ENCODE measurements at regions not wholly inside any gene's neighbourhood (a gene's known extent, or its start where the extent isn't known, plus 50 kb on each side); places are given as distances from the start of the nearest gene placed in this dataset.

GRCh38 chr14:98692832-98693231 is 579.2 kb downstream of the BCL11B start:
- H3K9ac ChIP-seq (ENCODE audit: low read length in 3 of 3), result no peak overlapping the region
- H3K36me3 ChIP-seq (ENCODE audit: control insufficient read depth in 2 of 3, insufficient read depth in 3 of 3, low read length in 3 of 3), result no peaks in the 10 kb centered on the region
- DNase-seq (no peak), FAIRE-seq (no peak)
- intact Hi-C loops (cut with DNase I), result no loop called here
- no peaks in the 10 kb centered on the region for H3K9me3 ChIP-seq (ENCODE audit: control insufficient read depth in 2 of 3, insufficient read depth in 1 of 3, low read length in 3 of 3)
- TF ChIP-seq CTCF (IDR thresholded peaks at IDR 0.05; ENCODE audit: borderline replicate concordance, extremely low read depth, insufficient read depth), result no peak
- H3K4me1 ChIP-seq (ENCODE audit: control insufficient read depth in 2 of 3, insufficient read depth in 2 of 3, low read depth in 1 of 3, low read length in 3 of 3), result no peaks in the 10 kb centered on the region
- H3K27me3 ChIP-seq (ENCODE audit: control insufficient read depth, insufficient read depth, low read length), result no peaks in the 10 kb centered on the region
- no peak overlapping the region for H3K4me3 ChIP-seq (ENCODE audit: low read length in 3 of 3)
- no peak overlapping the region for H3K27ac ChIP-seq (ENCODE audit: low read depth in 2 of 2, low read length in 2 of 2)

DNA sequence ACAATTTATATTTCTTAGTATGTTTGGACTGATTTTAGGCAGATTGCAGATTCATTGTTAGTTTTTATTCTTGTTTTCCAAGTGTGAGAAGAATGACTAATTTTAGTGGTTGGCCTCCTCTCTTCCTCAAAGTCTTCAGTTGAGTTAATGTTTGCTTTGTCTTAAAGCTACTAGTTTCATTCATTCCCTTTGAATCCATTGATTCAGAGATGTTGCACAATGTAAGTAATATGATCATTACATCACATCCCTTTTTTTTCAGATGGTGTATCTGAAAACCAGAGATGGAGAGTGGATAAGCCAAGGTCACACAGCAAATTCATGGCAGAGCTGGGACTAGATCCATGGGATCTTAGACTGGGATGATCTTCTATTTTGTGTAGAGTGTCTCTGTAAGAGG is 577.5 kb downstream of the BCL11B start:
- intact Hi-C loops (cut with DNase I), result no loop called here
- Histone ChIP-seq H3K4me3 (ENCODE audit: low read length in 3 of 3) (no peak overlapping the region), H3K36me3 (ENCODE audit: control insufficient read depth in 2 of 3, insufficient read depth in 3 of 3, low read length in 3 of 3) (no peaks in the 10 kb centered on the region), H3K9me3 (ENCODE audit: control insufficient read depth in 2 of 3, insufficient read depth in 1 of 3, low read length in 3 of 3) (no peaks in the 10 kb centered on the region), H3K9ac (ENCODE audit: low read length in 3 of 3) (no peak overlapping the region), H3K4me1 (ENCODE audit: control insufficient read depth in 2 of 3, insufficient read depth in 2 of 3, low read depth in 1 of 3, low read length in 3 of 3) (no peaks in the 10 kb centered on the region), H3K27me3 (ENCODE audit: control insufficient read depth, insufficient read depth, low read length) (no peaks in the 10 kb centered on the region), H3K27ac (ENCODE audit: low read depth in 2 of 2, low read length in 2 of 2) (no peak overlapping the region)
- no peak for FAIRE-seq
- no peak for DNase-seq
- TF ChIP-seq CTCF (IDR thresholded peaks at IDR 0.05; ENCODE audit: borderline replicate concordance, extremely low read depth, insufficient read depth), result no peak

- H3K27ac ChIP-seq (ENCODE audit: low read depth in 2 of 2, low read length in 2 of 2), result no peak overlapping the region
- H3K27me3 ChIP-seq (ENCODE audit: control insufficient read depth, insufficient read depth, low read length), result no peaks in the 10 kb centered on the region
- no peak overlapping the region for H3K4me3 ChIP-seq (ENCODE audit: low read length in 3 of 3)
- intact Hi-C loops (cut with DNase I), result no loop called here
- no peaks in the 10 kb centered on the region for H3K9me3 ChIP-seq (ENCODE audit: control insufficient read depth in 2 of 3, insufficient read depth in 1 of 3, low read length in 3 of 3)
- H3K36me3 ChIP-seq (ENCODE audit: control insufficient read depth in 2 of 3, insufficient read depth in 3 of 3, low read length in 3 of 3), result no peaks in the 10 kb centered on the region
- no peak overlapping the region for H3K9ac ChIP-seq (ENCODE audit: low read length in 3 of 3)
- FAIRE-seq (no peak), DNase-seq (no peak)
- TF ChIP-seq CTCF (IDR thresholded peaks at IDR 0.05; ENCODE audit: borderline replicate concordance, extremely low read depth, insufficient read depth), result no peak
- no peaks in the 10 kb centered on the region for H3K4me1 ChIP-seq (ENCODE audit: control insufficient read depth in 2 of 3, insufficient read depth in 2 of 3, low read depth in 1 of 3, low read length in 3 of 3)
These were observed 576.2 kb downstream of the BCL11B start for GRCh38 chr14:98695809-98696208.

DNA sequence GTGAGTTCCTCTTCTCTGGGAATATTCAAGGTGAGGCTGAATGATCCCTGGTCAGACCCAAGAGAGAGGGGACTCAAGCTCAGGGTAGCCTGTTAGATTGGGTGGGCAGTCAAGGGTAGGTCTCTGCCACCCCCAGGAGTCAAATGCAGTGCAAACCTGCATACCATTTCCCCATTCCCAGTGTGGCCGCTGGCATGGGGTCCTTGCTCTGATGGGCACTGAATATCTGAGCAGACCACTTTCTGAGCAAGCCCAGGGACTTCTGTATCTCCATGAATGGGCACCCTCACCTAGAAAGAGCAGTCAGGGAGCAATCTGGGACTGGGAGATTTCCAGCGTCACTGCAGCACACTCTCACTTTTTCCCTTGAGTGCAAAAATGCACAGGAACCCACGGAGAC is 573.7 kb downstream of the BCL11B start:
- no peaks in the 10 kb centered on the region for H3K4me1 ChIP-seq (ENCODE audit: control insufficient read depth in 2 of 3, insufficient read depth in 2 of 3, low read depth in 1 of 3, low read length in 3 of 3)
- H3K4me3 ChIP-seq (ENCODE audit: low read length in 3 of 3), result no peak overlapping the region
- H3K27me3 ChIP-seq (ENCODE audit: control insufficient read depth, insufficient read depth, low read length), result no peaks in the 10 kb centered on the region
- no peak for TF ChIP-seq CTCF (IDR thresholded peaks at IDR 0.05; ENCODE audit: borderline replicate concordance, extremely low read depth, insufficient read depth)
- no peak overlapping the region for H3K27ac ChIP-seq (ENCODE audit: low read depth in 2 of 2, low read length in 2 of 2)
- FAIRE-seq (no peak), DNase-seq (no peak)
- no peaks in the 10 kb centered on the region for H3K9me3 ChIP-seq (ENCODE audit: control insufficient read depth in 2 of 3, insufficient read depth in 1 of 3, low read length in 3 of 3)
- no peak overlapping the region for H3K9ac ChIP-seq (ENCODE audit: low read length in 3 of 3)
- H3K36me3 ChIP-seq (ENCODE audit: control insufficient read depth in 2 of 3, insufficient read depth in 3 of 3, low read length in 3 of 3), result no peaks in the 10 kb centered on the region
- intact Hi-C loops (cut with DNase I), result no loop called here

All from kidney (tissue), 13 donors.